GM12801 (cell line): ENCODE measurements at regions not wholly inside any gene's neighbourhood (a gene's known extent, or its start where the extent isn't known, plus 50 kb on each side); places are given as distances from the start of the nearest gene placed in this dataset.

ENCODE experiments used
- TF ChIP-seq, protein P1 (sequence below): IDR thresholded peaks from one replicate; pipeline ENCODE4 v1.5.1; 2011; ENCODE audit warnings: control low read depth; ENCODE audit not compliant: insufficient read length; ENCODE audit errors: extremely low read depth

DNA sequence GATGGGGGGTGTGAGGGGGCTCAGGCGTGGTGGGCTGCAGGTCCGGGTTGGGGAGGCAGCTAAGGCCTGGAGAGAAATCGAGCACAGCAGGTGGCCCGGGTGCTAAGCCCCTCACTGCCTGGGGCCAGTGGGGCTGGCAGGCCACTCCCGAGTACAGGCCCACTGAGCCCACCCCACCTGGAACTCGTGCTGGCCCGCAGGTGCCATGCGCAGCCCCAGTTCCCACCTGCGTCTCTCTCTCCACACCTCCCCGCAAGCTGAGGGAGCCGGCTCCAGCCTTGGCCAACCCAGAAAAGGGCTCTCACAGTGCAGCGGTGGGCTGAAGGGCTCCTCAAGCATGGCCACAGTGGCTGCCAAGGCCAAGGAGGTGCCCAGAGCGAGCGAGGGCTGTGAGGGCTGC lies 1047.1 kb upstream of the ADGRL4 start:
- TF ChIP-seq, protein P1, sequence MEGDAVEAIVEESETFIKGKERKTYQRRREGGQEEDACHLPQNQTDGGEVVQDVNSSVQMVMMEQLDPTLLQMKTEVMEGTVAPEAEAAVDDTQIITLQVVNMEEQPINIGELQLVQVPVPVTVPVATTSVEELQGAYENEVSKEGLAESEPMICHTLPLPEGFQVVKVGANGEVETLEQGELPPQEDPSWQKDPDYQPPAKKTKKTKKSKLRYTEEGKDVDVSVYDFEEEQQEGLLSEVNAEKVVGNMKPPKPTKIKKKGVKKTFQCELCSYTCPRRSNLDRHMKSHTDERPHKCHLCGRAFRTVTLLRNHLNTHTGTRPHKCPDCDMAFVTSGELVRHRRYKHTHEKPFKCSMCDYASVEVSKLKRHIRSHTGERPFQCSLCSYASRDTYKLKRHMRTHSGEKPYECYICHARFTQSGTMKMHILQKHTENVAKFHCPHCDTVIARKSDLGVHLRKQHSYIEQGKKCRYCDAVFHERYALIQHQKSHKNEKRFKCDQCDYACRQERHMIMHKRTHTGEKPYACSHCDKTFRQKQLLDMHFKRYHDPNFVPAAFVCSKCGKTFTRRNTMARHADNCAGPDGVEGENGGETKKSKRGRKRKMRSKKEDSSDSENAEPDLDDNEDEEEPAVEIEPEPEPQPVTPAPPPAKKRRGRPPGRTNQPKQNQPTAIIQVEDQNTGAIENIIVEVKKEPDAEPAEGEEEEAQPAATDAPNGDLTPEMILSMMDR, result no peak

DNA sequence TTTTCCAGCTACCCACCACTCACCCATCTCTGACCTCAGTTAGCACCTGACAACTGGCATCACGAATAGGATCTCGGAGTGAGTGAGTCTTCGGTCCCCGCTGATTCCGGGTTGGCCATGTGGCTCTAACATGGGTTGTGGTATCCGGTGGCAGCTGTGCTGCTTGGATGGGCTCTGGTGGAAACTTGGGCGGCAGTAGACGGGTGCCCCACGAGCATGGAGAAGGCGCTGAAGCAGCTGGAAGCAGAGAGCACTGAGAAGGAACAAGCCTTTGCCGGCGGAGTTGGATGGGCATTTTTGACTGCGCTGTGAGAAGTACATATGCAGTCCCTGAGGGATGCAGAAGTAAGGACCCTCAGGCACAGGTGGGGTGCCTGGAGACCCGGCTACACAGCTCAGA lies 1044.0 kb upstream of the ADGRL4 start:
- TF ChIP-seq, protein P1, result no peak

DNA sequence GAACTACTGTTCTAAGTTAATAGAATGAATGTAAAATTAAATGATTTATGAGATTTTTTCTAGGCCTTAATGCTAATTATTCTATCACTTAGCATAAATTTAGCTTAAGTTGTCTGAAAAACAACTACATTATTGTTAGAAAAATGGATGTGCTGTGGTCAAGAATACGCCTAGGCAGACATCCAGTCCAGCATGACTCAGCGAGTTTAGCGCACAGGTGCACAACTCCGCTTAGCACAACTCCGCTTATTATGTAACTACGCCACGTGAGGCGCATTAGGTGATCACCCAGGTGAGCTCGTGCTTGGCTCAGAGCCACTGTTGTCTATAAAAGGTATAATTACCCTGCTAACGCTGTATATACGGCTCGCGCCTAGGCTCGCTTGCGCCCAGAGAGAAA lies 1043.6 kb upstream of the ADGRL4 start:
- TF ChIP-seq, protein P1, result no peak

DNA sequence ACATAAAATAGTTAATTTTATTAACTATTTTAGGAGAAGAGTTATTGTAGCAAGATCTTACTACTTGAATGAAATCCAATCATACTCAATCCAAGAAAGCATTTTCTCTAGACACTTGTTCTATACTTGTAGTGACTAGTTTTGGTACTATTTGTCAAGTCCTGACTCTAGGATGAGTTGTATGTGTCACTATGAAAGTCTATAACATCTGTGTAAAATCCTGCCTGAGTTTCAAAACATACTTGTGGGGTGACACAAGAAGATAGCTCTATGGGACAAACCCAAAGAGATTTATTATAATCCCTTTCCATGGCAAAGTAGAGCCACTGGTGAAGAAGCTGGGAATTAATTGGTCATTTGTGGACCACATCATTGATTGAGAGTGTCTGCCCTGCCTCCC lies 1042.2 kb upstream of the ADGRL4 start:
- TF ChIP-seq, protein P1, result no peak

DNA sequence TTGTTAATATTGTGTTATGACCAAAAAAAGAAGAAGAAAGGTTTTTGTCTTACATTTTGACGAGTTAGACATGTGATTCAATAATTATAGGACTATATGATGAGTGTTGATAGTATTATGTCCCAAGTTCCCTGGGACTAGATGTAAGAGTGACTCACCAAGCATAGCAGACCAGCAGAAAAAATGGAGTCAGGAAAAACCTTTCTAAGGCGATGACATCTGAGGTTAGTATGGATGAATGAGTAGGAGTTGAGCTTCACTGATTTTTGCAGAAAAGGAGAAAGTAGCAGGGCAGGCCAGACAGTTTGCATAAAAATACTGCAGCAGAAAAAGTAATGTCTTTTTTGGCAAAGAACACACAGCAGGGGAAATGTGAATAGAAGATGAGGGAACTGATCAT lies 1041.3 kb upstream of the ADGRL4 start:
- TF ChIP-seq, protein P1, result no peak

DNA sequence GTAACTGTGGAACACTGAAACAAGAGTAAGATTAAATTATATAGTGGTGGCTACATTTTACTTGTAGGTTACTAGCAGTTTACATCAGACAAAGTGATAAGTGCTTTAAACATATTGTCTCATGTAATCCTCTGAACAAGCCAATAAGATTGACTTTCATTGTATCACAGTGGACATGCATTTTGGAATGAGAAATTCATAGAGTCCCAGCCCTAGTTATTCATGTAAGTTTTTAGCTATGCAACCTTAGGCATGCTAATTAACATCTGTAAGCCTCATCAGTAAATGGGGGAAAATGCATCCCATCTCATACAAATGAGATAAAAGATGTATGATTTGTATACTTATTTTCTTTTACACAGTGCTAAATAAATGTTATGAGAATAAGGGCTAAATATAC lies 1038.1 kb upstream of the ADGRL4 start:
- TF ChIP-seq, protein P1, result no peak

DNA sequence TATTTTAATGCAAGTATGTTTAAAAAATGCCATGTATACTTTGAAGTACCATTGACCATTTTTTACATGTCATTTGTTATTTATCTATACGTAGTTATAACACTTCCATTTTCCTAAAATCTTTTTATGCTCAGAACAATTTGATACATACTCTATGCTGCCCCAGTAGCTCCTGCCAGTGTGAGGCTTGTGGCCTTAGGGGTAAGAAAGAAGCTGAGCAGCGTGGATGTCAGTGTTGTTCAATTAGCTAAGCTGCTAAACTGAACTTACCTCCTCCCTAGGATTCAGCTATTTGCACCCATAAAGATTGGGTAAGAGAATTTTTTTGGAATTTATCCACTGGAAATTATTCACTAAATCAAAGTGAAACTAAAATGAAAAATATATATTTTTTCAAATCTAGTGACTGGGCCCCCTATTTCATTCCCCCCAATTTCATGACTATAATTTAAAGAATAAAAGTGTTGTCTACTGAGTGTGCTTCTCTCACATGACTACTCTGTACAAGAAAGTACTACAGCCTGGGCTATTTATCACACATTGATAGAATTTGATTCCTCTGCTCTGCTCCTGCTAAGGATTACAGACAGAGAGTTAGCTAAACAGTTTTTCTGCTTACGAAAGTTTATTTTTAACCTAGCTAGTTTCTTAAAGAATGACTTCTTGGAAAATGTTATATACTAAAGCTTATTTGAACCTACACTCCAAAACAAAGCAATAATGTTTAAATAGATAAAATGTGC lies 1030.3 kb upstream of the ADGRL4 start:
- TF ChIP-seq, protein P1, result no peak
